HG03139 (cell line): ENCODE measurements at regions not wholly inside any gene's neighbourhood (a gene's known extent, or its start where the extent isn't known, plus 50 kb on each side); places are given as distances from the start of the nearest gene placed in this dataset.
"Not testable (repeated sequence)": the region's sequence is repeated elsewhere in the genome, so short reads cannot be mapped to it uniquely, and the experiment has no call there.

Experiments used
- ATAC-seq: cut with Tn5 transposase; IDR thresholded peaks from one replicate; pipeline ENCODE4 v1.9.1; 2021; ENCODE audit not compliant: unreplicated experiment

GRCh38 chr1:106290805-106291501 is 765.5 kb upstream of the PRMT6 start:
- no peak for ATAC-seq

GRCh38 chr1:106292130-106292529 is 764.3 kb upstream of the PRMT6 start:
- ATAC-seq: no peak

- no peak for ATAC-seq
Observed at GRCh38 chr1:106296431-106296830, 760.0 kb upstream of the PRMT6 start.

- no peak for ATAC-seq
Observed at GRCh38 chr1:106304106-106304505, 752.4 kb upstream of the PRMT6 start.

- ATAC-seq: no peak
Observed at GRCh38 chr1:106319612-106320011, 736.9 kb upstream of the PRMT6 start.

- no peak for ATAC-seq
Observed at GRCh38 chr1:106325600-106325999, 730.9 kb upstream of the PRMT6 start.

GRCh38 chr1:106344494-106344893 is 712.0 kb upstream of the PRMT6 start:
- no peak for ATAC-seq

GRCh38 chr1:106360252-106360651 is 696.2 kb upstream of the PRMT6 start:
- ATAC-seq: no peak

GRCh38 chr1:106366627-106367319 is 689.7 kb upstream of the PRMT6 start:
- no peak for ATAC-seq

- no peak for ATAC-seq
Observed at GRCh38 chr1:106378261-106378660, 678.2 kb upstream of the PRMT6 start.

- no peak for ATAC-seq
Observed at GRCh38 chr1:106380772-106381171, 675.7 kb upstream of the PRMT6 start.

- ATAC-seq: not testable (repeated sequence)
Observed at GRCh38 chr1:106389160-106389559, 667.3 kb upstream of the PRMT6 start.

- no peak for ATAC-seq
Observed at GRCh38 chr1:106393046-106393445, 663.4 kb upstream of the PRMT6 start.

- no peak for ATAC-seq
Observed at GRCh38 chr1:106396020-106396419, 660.5 kb upstream of the PRMT6 start.

GRCh38 chr1:106398391-106398790 is 658.1 kb upstream of the PRMT6 start:
- ATAC-seq: no peak

GRCh38 chr1:106406114-106406513 is 650.4 kb upstream of the PRMT6 start:
- ATAC-seq: no peak

- ATAC-seq: not testable (repeated sequence)
Observed at GRCh38 chr1:106412321-106412720, 644.2 kb upstream of the PRMT6 start.

GRCh38 chr1:106435269-106435668 is 621.2 kb upstream of the PRMT6 start:
- ATAC-seq: no peak

- ATAC-seq: no peak
Observed at GRCh38 chr1:106439475-106439874, 617.0 kb upstream of the PRMT6 start.

GRCh38 chr1:106447466-106447865 is 609.0 kb upstream of the PRMT6 start:
- ATAC-seq: no peak

- no peak for ATAC-seq
Observed at GRCh38 chr1:106456832-106457231, 599.6 kb upstream of the PRMT6 start.

- ATAC-seq: no peak
Observed at GRCh38 chr1:106457368-106457767, 599.1 kb upstream of the PRMT6 start.

- no peak for ATAC-seq
Observed at GRCh38 chr1:106458866-106459265, 597.6 kb upstream of the PRMT6 start.
